ENCODE measurements at regions not wholly inside any gene's neighbourhood (a gene's known extent, or its start where the extent isn't known, plus 50 kb on each side); places are given as distances from the start of the nearest gene placed in this dataset.

DNA sequence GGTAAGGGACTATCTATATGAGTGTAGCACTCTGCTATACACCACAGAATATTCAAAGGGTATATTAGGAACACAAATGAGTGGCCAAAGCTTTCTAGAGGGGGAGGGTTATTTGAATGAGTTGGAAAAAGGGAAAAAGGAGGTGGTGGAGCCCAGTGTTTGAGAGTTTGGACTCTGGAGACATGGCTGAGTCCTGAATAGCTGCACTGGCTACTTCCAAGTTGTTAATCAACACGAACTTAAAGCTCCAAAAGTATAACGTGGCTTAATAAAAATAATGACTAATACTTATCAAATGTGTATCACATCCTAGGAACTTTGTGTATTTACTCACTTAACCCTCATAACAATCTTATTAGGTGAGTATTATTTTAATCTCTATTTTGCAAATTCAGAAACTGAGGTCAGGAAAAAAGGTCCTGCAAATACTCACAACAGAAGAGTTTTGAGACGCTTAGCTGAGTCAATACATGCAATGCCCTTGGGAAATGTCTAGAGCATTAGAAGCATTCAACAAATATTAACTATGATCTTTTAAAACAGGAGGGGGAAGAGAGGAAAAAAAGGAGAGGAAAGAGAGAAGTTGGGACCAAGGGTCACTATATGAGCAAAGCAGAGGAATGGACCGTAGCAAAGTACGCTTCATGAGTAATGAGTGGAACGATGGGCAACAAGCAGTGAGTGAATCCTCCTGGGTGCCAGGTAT is 189.5 kb upstream of the HMGA2 start:
- TF ChIP-seq, protein P1, sequence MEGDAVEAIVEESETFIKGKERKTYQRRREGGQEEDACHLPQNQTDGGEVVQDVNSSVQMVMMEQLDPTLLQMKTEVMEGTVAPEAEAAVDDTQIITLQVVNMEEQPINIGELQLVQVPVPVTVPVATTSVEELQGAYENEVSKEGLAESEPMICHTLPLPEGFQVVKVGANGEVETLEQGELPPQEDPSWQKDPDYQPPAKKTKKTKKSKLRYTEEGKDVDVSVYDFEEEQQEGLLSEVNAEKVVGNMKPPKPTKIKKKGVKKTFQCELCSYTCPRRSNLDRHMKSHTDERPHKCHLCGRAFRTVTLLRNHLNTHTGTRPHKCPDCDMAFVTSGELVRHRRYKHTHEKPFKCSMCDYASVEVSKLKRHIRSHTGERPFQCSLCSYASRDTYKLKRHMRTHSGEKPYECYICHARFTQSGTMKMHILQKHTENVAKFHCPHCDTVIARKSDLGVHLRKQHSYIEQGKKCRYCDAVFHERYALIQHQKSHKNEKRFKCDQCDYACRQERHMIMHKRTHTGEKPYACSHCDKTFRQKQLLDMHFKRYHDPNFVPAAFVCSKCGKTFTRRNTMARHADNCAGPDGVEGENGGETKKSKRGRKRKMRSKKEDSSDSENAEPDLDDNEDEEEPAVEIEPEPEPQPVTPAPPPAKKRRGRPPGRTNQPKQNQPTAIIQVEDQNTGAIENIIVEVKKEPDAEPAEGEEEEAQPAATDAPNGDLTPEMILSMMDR (IDR thresholded peaks at IDR 0.05; ENCODE audit: poor library complexity): no peak
- no peak for TF ChIP-seq EZH2 (IDR thresholded peaks at IDR 0.05; ENCODE audit: borderline replicate concordance)
- TF ChIP-seq EZH2phosphoT487 (IDR thresholded peaks at IDR 0.05; ENCODE audit: low read depth, severe bottlenecking, unreplicated experiment): no peak

Measured in hepatocyte (in vitro differentiated cells).